HUES6 (cell line): ENCODE measurements at regions not wholly inside any gene's neighbourhood (a gene's known extent, or its start where the extent isn't known, plus 50 kb on each side); places are given as distances from the start of the nearest gene placed in this dataset.
"Not testable (repeated sequence)": the region's sequence is repeated elsewhere in the genome, so short reads cannot be mapped to it uniquely, and the experiment has no call there.

Experiments
- H3K27ac ChIP-seq: 2 replicates; pipeline ENCODE4 v1.7.0; 2013; ENCODE audit warnings: low read depth, mild to moderate bottlenecking, low read length, inconsistent platforms
- H3K27me3 ChIP-seq: 2 replicates; pipeline ENCODE4 v1.6.1; 2013; ENCODE audit warnings: low read length; ENCODE audit not compliant: control insufficient read depth, insufficient read depth
- H3K36me3 ChIP-seq: 2 replicates; pipeline ENCODE4 v1.6.1; 2013; ENCODE audit warnings: low read length; ENCODE audit not compliant: control insufficient read depth, insufficient read depth
- H3K4me1 ChIP-seq: 2 replicates; pipeline ENCODE4 v1.6.1; 2013; ENCODE audit warnings: low read length; ENCODE audit not compliant: control insufficient read depth, insufficient read depth
- H3K4me3 ChIP-seq: 2 replicates; pipeline ENCODE4 v1.5.1; 2013; ENCODE audit warnings: low read depth, low read length
- H3K9ac ChIP-seq: one replicate; pipeline ENCODE4 v1.6.1; 2013; ENCODE audit warnings: mild to moderate bottlenecking, low read length
- H3K9me3 ChIP-seq: 2 replicates; pipeline ENCODE4 v1.6.1; 2013; ENCODE audit warnings: low read depth, low read length; ENCODE audit not compliant: control insufficient read depth, insufficient read depth

- Histone ChIP-seq H3K9ac (no peak overlapping the region), H3K4me3 (no peak overlapping the region), H3K27ac (no peak overlapping the region), H3K4me1 (no peaks in the 10 kb centered on the region), H3K27me3 (no peaks in the 10 kb centered on the region), H3K36me3 (no peaks in the 10 kb centered on the region), H3K9me3 (no peaks in the 10 kb centered on the region)
Observed at GRCh38 chr20:12946789-12947188, 62.0 kb upstream of the SPTLC3 start.

- no peaks in the 10 kb centered on the region for H3K27me3 ChIP-seq
- H3K4me1 ChIP-seq, result no peaks in the 10 kb centered on the region
- H3K9me3 ChIP-seq, result no peaks in the 10 kb centered on the region
- no peak overlapping the region for H3K27ac ChIP-seq
- H3K36me3 ChIP-seq, result no peaks in the 10 kb centered on the region
- no peak overlapping the region for H3K9ac ChIP-seq
- H3K4me3 ChIP-seq, result no peak overlapping the region
Observed at GRCh38 chr20:12947691-12948090, 61.1 kb upstream of the SPTLC3 start.

- no peaks in the 10 kb centered on the region for H3K4me1 ChIP-seq
- H3K9me3 ChIP-seq, result no peaks in the 10 kb centered on the region
- H3K27ac ChIP-seq, result no peak overlapping the region
- no peaks in the 10 kb centered on the region for H3K36me3 ChIP-seq
- no peaks in the 10 kb centered on the region for H3K27me3 ChIP-seq
- H3K4me3 ChIP-seq, result no peak overlapping the region
- H3K9ac ChIP-seq, result no peak overlapping the region
Observed at GRCh38 chr20:12949429-12949980, 59.3 kb upstream of the SPTLC3 start.

DNA sequence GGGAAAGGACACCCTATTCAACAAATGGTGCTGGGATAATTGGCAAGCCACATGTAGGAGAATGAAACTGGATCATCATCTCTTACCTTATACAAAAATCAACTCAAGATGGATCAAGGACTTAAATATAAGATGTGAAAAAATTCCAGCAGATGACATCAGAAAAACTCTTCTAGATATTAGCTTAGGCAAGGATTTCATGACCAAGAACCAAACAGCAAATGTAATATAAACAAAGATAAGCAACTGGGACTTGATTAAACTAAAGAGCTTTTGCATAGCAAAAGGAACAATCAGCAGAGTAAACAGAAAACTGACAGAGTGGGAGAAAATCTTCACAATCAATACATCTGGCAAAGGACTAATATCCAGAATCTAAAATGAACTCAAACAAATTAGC lies 54.5 kb upstream of the SPTLC3 start:
- H3K9ac ChIP-seq, H3K27ac ChIP-seq, H3K9me3 ChIP-seq, H3K4me1 ChIP-seq, H3K27me3 ChIP-seq, H3K36me3 ChIP-seq, H3K4me3 ChIP-seq: not testable (repeated sequence)

- Histone ChIP-seq H3K27me3 (no peaks in the 10 kb centered on the region), H3K36me3 (no peaks in the 10 kb centered on the region), H3K9ac (no peak overlapping the region), H3K27ac (no peak overlapping the region), H3K4me3 (no peak overlapping the region), H3K4me1 (no peaks in the 10 kb centered on the region), H3K9me3 (no peaks in the 10 kb centered on the region)
Observed at GRCh38 chr20:12955611-12956010, 53.2 kb upstream of the SPTLC3 start.

- Histone ChIP-seq H3K9me3 (no peaks in the 10 kb centered on the region), H3K27ac (no peak overlapping the region), H3K4me1 (no peaks in the 10 kb centered on the region), H3K27me3 (no peaks in the 10 kb centered on the region), H3K4me3 (no peak overlapping the region), H3K36me3 (no peaks in the 10 kb centered on the region), H3K9ac (no peak overlapping the region)
Observed at GRCh38 chr20:12956303-12956702, 52.5 kb upstream of the SPTLC3 start.

GRCh38 chr20:12957968-12958367 lies 50.8 kb upstream of the SPTLC3 start:
- Histone ChIP-seq H3K9ac (no peak overlapping the region), H3K9me3 (no peaks in the 10 kb centered on the region), H3K27ac (no peak overlapping the region), H3K4me3 (no peak overlapping the region), H3K27me3 (no peaks in the 10 kb centered on the region), H3K4me1 (no peaks in the 10 kb centered on the region), H3K36me3 (no peaks in the 10 kb centered on the region)
